HEK293 (cell line): ENCODE measurements at regions not wholly inside any gene's neighbourhood (a gene's known extent, or its start where the extent isn't known, plus 50 kb on each side); places are given as distances from the start of the nearest gene placed in this dataset.
"Not testable (repeated sequence)": the region's sequence is repeated elsewhere in the genome, so short reads cannot be mapped to it uniquely, and the experiment has no call there.

Experiments
- BCL6B ChIP-seq: fragments of 450-650 bp; formaldehyde crosslinking; IDR thresholded peaks from 2 replicates; pipeline ENCODE4 v1.5.1; 2017; ENCODE audit warnings: missing biosample characterization, missing genetic modification characterization
- CTCF ChIP-seq: fragments of 450-650 bp; formaldehyde crosslinking; IDR thresholded peaks from 2 replicates; pipeline ENCODE4 v1.5.1; 2016; ENCODE audit warnings: missing biosample characterization, missing genetic modification characterization
- ZBTB17 ChIP-seq: fragments of 450-650 bp; formaldehyde crosslinking; IDR thresholded peaks from 2 replicates; pipeline ENCODE4 v1.5.1; 2016; ENCODE audit warnings: missing biosample characterization, missing genetic modification characterization
- ZBTB26 ChIP-seq: fragments of 450-650 bp; formaldehyde crosslinking; optimal IDR thresholded peaks from 2 replicates; pipeline ENCODE3; 2016; ENCODE audit warnings: missing biosample characterization, mild to moderate bottlenecking, missing genetic modification characterization
- ZFHX2 ChIP-seq: fragments of 450-650 bp; formaldehyde crosslinking; conservative IDR thresholded peaks from 2 replicates; pipeline ENCODE4 v1.5.1; 2016; ENCODE audit warnings: missing biosample characterization, missing genetic modification characterization
- ZNF18 ChIP-seq: fragments of 450-650 bp; formaldehyde crosslinking; IDR thresholded peaks from 2 replicates; pipeline ENCODE4 v1.5.1; 2016; ENCODE audit warnings: missing biosample characterization, missing genetic modification characterization
- ZNF335 ChIP-seq: fragments of 450-650 bp; formaldehyde crosslinking; conservative IDR thresholded peaks from 2 replicates; pipeline ENCODE4 v1.5.1; 2016; ENCODE audit warnings: missing biosample characterization, missing genetic modification characterization

- TF ChIP-seq ZFHX2, CTCF, ZBTB17, ZNF335, ZNF18, ZBTB26, BCL6B (tag by site-specific recombination): not testable (repeated sequence)
Observed at GRCh38 chr13:33420117-33420516, 134.6 kb upstream of the STARD13 start.
